HS-5 (cell line): ENCODE measurements at regions not wholly inside any gene's neighbourhood (a gene's known extent, or its start where the extent isn't known, plus 50 kb on each side); places are given as distances from the start of the nearest gene placed in this dataset.
"Not testable (repeated sequence)": the region's sequence is repeated elsewhere in the genome, so short reads cannot be mapped to it uniquely, and the experiment has no call there.

Experiments used
- DNase-seq: peaks from one replicate; pipeline ENCODE4 v3.0.0-alpha.2; 2012; ENCODE audit warnings: low read depth

GRCh38 chr5:125965577-125965976, 457.6 kb upstream of the GRAMD2B start:
- no peak for DNase-seq

GRCh38 chr5:125967576-125967975, 455.6 kb upstream of the GRAMD2B start:
- no peak for DNase-seq

GRCh38 chr5:125969011-125969813, 454.0 kb upstream of the GRAMD2B start:
- no peak for DNase-seq

- DNase-seq, result no peak
Observed at GRCh38 chr5:125969814-125970171, 453.4 kb upstream of the GRAMD2B start.

GRCh38 chr5:125970631-125971307, 452.4 kb upstream of the GRAMD2B start:
- no peak for DNase-seq

- no peak for DNase-seq
Observed at GRCh38 chr5:125972706-125973105, 450.5 kb upstream of the GRAMD2B start.

GRCh38 chr5:125974679-125975078, 448.5 kb upstream of the GRAMD2B start:
- no peak for DNase-seq

GRCh38 chr5:125976421-125977000, 446.7 kb upstream of the GRAMD2B start:
- no peak for DNase-seq

GRCh38 chr5:125978015-125978414, 445.2 kb upstream of the GRAMD2B start:
- no peak for DNase-seq

GRCh38 chr5:125979636-125980035, 443.6 kb upstream of the GRAMD2B start:
- DNase-seq, result no peak

GRCh38 chr5:125981016-125981415, 442.2 kb upstream of the GRAMD2B start:
- no peak for DNase-seq

- no peak for DNase-seq
Observed at GRCh38 chr5:125987677-125988255, 435.4 kb upstream of the GRAMD2B start.

- DNase-seq, result no peak
Observed at GRCh38 chr5:125992050-125992449, 431.2 kb upstream of the GRAMD2B start.

- not testable (repeated sequence) for DNase-seq
Observed at GRCh38 chr5:125999271-126000030, 423.8 kb upstream of the GRAMD2B start.

- no peak for DNase-seq
Observed at GRCh38 chr5:126000507-126000906, 422.7 kb upstream of the GRAMD2B start.

GRCh38 chr5:126002222-126002897, 420.8 kb upstream of the GRAMD2B start:
- DNase-seq, result peak; percentile 47

- DNase-seq, result no peak
Observed at GRCh38 chr5:126003309-126003708, 419.9 kb upstream of the GRAMD2B start.

- no peak for DNase-seq
Observed at GRCh38 chr5:126004636-126005035, 418.6 kb upstream of the GRAMD2B start.

- DNase-seq, result no peak
Observed at GRCh38 chr5:126007841-126008240, 415.4 kb upstream of the GRAMD2B start.

GRCh38 chr5:126009566-126009965, 413.6 kb upstream of the GRAMD2B start:
- DNase-seq, result no peak

- DNase-seq, result not testable (repeated sequence)
Observed at GRCh38 chr5:126011526-126011925, 411.7 kb upstream of the GRAMD2B start.

- DNase-seq, result no peak
Observed at GRCh38 chr5:126014676-126015075, 408.5 kb upstream of the GRAMD2B start.
